Hippocampal formation (tissue), 2 donors: ENCODE measurements at regions not wholly inside any gene's neighbourhood (a gene's known extent, or its start where the extent isn't known, plus 50 kb on each side); places are given as distances from the start of the nearest gene placed in this dataset.

Experiments
- DNase-seq, 2 donors: peaks; one replicate each; lab custom pipeline; 2025; lab: John Stamatoyannopoulos, UW

- DNase-seq = no peak
These were observed 666.8 kb downstream of the ACTL7B start for GRCh38 chr9:108188976-108189375.

- DNase-seq = no peak
These were observed 667.3 kb downstream of the ACTL7B start for GRCh38 chr9:108188482-108188881.

DNA sequence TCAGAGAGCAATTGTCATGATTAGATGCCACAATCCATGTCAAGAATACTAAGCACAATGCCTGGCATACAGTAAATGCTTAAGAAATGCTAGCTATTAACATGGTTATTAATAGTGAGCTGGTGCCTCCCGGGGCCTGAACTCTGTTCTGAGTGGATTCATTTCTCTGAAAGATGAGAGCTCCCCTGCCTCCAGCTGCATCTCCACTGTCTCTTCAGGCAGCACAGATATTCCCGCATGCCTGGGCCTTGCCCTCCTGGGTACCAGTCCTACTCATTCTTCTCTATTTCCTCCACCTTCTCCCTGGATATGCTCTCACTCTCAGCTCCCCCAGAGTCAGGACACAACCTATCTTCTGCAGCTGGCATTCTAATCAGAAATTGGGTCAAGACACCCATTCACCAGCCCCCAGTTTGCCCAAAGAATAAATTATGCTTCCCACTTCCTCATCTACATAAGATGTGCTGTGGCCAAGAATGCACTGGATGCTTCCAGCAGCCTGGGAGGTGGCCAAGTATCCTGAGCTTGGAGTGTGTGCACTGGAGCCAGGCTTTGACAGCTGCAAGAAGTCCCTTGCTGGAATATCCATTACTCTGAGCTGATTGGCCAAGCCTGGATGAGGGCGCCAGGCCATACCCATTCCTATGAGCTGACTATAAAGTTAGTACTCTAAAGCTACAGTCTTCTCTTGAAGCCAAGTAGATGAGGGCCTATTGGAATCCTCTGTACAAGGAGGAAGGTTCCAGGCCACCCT is 669.0 kb downstream of the ACTL7B start:
- DNase-seq = no peak

DNA sequence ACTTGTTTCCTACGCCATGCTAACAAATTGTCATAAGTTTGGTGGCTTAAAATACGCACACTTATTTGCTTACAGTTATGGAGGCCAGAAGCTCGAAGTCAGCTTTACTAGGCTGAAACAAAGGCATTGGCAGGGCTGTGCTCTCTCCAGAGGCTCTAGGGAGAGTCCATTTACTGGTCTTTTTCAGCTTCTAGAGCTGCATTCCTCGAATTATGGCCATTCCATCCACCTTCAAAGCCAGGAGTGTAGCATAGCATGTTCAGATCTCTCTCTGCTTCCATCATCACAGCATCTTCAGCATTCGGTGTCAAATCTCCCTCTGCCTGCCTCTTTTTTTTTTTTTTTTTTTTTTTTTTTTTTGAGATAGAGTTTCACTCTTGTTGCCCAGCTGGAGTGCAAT is 670.2 kb downstream of the ACTL7B start:
- DNase-seq = no peak

DNA sequence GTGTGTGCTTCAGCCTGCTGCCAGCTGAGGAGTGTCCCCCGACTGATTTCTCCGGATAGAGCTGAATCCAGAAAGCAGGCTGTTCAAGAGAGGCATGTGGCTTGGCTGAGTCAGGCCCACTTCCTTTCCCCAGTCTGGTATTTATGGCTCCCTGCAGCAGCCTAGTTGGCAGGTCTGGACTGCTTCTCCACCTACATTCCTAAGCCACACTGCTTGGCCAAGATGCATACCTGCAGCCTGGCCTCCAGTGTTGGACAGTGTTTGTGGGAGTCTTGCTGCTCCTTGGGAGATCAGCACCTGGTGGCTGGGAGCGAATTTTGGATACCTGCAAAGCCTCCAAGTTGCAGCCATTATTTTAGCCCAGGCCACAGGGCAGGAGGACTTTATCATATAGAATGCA is 670.8 kb downstream of the ACTL7B start:
- no peak for DNase-seq

GRCh38 chr9:108184009-108184408 is 671.8 kb downstream of the ACTL7B start:
- DNase-seq = no peak

GRCh38 chr9:108182950-108183381 is 672.8 kb downstream of the ACTL7B start:
- no peak for DNase-seq

- DNase-seq = no peak
These were observed 673.5 kb downstream of the ACTL7B start for GRCh38 chr9:108182270-108182669.

- DNase-seq = no peak
These were observed 674.3 kb downstream of the ACTL7B start for GRCh38 chr9:108181441-108181840.

DNA sequence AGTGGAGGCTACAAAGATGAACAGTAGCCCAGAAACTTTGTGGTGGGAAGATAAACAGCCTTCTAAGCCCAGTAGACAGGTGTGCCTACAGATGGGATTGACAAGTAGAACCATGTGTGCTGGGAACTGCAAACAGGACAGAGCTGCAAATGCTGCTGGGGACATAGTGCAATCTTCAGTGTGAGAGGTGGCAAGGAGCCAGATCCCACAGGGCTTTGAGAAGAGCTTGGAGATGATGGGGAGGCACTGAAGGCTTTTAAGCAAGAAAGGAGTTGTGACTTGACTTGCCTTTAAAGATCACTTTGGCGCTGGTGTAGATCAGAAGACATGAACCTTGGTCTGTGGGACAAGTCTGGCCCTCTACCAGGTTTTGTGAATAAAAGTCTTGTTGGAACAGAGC is 675.2 kb downstream of the ACTL7B start:
- no peak for DNase-seq

- DNase-seq = no peak
These were observed 677.5 kb downstream of the ACTL7B start for GRCh38 chr9:108178318-108178717.

DNA sequence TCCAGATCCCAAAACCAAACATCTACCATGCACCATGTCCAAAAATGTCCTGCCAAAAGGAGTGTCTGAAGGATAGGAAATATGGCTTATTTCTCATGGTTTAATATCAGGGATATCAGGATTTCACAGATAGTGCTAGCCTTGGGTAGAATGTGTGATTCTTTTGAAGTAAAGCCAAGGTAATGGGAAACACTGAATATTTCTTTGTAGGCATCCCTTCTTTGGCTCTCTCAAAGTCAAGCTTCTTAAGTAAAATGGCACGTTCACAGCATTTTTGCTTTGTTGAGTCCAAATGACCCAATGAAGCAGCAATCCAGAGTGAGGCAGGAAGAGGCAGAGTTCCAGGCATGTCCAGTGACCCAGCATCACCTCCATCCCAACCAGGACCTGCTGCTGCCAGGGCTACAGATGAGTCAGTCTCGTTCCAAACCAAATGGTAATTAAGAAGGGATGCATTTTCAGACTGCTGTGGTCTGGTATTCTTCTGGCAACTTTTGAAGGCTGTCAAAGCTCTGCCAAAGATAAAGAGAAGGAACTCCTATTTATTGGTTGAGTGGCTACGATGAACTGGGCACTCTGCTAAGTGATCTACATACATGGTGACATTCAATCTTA is 678.8 kb upstream of the KLF4 start:
- DNase-seq = no peak

GRCh38 chr9:108167136-108167900 is 677.7 kb upstream of the KLF4 start:
- no peak for DNase-seq

DNA sequence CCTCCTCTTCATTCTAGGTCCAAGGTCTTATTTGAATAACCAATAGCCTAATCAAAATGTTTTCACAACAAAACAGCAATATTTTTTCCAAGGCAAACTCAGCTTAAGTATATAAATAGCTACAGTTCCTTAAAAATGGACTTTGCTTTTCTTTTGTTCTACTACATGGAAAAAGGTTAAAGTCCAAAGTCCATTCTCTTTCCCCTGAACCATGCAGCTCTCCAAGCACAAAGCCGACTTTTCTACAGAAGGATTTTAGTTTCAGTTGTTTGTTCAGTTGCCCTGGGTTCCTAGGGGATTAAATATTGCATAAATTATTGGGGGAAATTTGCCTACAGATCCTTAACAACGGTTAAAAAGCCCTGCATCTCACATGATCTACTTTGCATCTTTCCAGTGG is 677.0 kb upstream of the KLF4 start:
- DNase-seq = no peak

DNA sequence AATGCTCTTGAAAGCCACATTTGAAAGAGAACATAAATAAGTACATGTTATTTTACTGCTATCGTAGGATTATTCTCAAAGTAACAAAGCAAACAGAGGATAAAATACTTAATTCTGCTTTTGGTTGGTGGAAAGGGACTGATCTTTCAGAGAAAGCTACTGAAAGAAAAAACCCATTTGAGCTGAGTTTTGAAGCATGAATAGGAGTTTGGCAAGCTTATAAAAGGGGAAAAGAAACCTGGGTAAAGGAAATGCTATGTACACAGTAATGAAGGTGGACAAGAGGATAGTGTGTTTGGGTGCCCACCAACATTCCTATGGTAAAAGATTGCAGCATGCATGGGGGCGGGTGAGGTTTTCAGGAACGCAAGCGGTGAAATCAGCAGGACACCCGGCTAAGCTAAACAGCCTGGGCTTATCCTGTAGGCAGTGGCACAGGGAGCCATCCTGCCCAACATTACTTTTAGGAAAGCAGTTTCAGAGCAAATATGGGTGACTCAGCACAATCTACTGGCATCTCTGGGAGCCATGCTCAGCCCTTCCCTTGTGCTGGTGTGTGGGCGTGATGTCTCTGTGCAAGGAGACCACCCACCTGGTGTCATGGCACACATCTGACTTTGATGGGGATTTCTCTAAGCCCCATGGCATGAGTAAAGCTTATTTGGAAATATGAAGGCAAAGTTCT is 673.9 kb upstream of the KLF4 start:
- DNase-seq = no peak

- DNase-seq = no peak
These were observed 673.1 kb upstream of the KLF4 start for GRCh38 chr9:108162664-108163063.

DNA sequence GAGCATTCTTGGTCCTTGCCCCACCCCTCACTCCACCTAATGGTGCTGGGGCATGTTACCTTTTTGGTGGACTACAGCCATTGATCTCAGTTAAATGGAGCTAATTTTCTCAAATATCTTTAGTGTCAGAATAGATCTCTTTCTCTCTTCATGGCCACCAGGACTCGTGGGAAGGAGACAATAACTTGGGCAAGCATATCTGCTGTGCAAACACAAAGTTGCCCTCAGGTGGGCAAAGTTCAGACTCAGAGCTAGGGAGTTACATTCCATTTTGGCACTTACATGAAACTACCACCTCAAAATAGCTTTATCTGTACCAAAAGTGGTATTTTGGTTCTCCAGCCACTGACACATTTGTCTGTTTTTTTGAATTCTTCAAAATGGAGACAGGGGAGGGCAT is 671.9 kb upstream of the KLF4 start:
- no peak for DNase-seq

DNA sequence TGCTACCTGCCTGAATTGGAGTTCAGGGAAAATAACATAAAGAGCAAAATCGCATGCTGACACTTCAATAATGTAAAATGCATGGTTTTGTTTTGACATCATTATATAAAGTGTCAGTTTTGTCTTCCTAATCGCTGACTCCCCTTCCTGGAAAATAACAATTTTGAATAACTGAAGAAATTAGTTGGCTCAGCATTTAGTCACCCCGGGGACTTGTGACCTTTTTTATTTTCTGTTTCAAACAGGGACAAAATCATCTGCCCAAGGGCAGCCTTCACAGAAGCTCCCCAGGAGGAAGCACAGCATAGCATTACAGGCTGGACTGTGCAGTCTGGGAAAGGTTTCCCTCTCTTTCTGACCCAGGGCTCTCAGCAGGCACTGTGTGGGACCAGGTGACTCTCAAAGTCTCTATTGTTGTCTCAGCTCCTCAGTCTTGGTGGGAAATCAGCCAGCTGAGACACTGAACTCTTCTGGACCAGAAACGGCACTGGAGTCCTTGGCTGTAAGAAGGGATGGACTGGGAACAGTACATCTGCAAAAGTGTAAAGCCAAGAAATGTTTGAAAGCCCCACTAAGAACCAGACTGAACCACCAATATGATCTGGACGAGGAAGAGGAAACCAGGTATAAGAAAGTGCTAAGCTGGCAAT is 671.3 kb upstream of the KLF4 start:
- no peak for DNase-seq

DNA sequence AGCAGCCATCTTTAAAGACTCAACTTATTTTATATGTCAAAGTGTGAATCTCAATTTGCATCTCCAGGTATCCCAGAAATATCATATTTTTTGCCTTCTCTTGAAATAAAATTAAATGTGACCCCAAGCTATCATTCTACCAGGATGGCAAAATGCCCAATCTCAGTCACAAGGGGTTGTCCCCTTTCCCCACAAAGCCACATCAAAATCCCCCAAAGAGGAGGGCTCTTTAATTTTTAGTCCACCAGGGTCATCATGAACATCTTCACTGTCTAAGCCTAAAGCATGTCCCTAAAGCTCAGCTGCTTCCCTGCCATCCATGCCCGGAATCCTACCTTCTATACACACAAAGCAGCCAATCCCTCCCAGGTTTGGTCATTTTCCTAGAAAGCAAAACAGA is 670.5 kb upstream of the KLF4 start:
- no peak for DNase-seq

GRCh38 chr9:108158236-108158995 is 668.8 kb upstream of the KLF4 start:
- DNase-seq = no peak
